HFFc6 (cell line): ENCODE measurements at regions not wholly inside any gene's neighbourhood (a gene's known extent, or its start where the extent isn't known, plus 50 kb on each side); places are given as distances from the start of the nearest gene placed in this dataset.
A peak's percentile ranks its signal among the peaks of the same experiment; 100 is the strongest.

Experiments
- DNase-seq: peaks from one replicate; pipeline ENCODE4 v3.0.0-alpha.2; 2018
- H3K27ac Mint-ChIP-seq: 2 replicates; pipeline ENCODE4 v1.8.0; 2020; ENCODE audit warnings: mild to moderate bottlenecking, mixed read lengths
- H3K27me3 Mint-ChIP-seq: 2 replicates; pipeline ENCODE4 v1.8.0; 2021; ENCODE audit warnings: mild to moderate bottlenecking, moderate library complexity, mixed read lengths; ENCODE audit not compliant: insufficient read depth
- H3K36me3 Mint-ChIP-seq: 2 replicates; pipeline ENCODE4 v1.8.0; 2021; ENCODE audit warnings: low read depth, mixed read lengths
- H3K4me1 Mint-ChIP-seq: 2 replicates; pipeline ENCODE4 v1.8.0; 2020; ENCODE audit warnings: low read depth, mixed read lengths
- H3K4me3 Mint-ChIP-seq: 2 replicates; pipeline ENCODE4 v1.8.0; 2020; ENCODE audit warnings: mild to moderate bottlenecking, moderate library complexity, mixed read lengths
- H3K9me3 Mint-ChIP-seq: 2 replicates; pipeline ENCODE4 v1.8.0; 2020; ENCODE audit warnings: mild to moderate bottlenecking, mixed read lengths
- TF ChIP-seq, protein P1 (sequence below): fragments of 200-600 bp; sonication (generic); IDR thresholded peaks from 2 replicates; pipeline ENCODE4 v1.5.0; 2021; ENCODE audit warnings: antibody characterized with exemption, mild to moderate bottlenecking

- Mint-ChIP-seq H3K4me3 (no peak overlapping the region), H3K27me3 (peaks cover 7% of the 10 kb centered on the region; the same call in 1 of the 2 replicates), H3K36me3 (no peaks in the 10 kb centered on the region), H3K4me1 (peaks cover 62% of the 10 kb centered on the region), H3K27ac (no peak overlapping the region), H3K9me3 (no peaks in the 10 kb centered on the region)
- no peak for DNase-seq
- TF ChIP-seq, protein P1, sequence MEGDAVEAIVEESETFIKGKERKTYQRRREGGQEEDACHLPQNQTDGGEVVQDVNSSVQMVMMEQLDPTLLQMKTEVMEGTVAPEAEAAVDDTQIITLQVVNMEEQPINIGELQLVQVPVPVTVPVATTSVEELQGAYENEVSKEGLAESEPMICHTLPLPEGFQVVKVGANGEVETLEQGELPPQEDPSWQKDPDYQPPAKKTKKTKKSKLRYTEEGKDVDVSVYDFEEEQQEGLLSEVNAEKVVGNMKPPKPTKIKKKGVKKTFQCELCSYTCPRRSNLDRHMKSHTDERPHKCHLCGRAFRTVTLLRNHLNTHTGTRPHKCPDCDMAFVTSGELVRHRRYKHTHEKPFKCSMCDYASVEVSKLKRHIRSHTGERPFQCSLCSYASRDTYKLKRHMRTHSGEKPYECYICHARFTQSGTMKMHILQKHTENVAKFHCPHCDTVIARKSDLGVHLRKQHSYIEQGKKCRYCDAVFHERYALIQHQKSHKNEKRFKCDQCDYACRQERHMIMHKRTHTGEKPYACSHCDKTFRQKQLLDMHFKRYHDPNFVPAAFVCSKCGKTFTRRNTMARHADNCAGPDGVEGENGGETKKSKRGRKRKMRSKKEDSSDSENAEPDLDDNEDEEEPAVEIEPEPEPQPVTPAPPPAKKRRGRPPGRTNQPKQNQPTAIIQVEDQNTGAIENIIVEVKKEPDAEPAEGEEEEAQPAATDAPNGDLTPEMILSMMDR, result no peak
These were observed 73.7 kb downstream of the VEGFA start for GRCh38 chr6:43843669-43844171.

DNA sequence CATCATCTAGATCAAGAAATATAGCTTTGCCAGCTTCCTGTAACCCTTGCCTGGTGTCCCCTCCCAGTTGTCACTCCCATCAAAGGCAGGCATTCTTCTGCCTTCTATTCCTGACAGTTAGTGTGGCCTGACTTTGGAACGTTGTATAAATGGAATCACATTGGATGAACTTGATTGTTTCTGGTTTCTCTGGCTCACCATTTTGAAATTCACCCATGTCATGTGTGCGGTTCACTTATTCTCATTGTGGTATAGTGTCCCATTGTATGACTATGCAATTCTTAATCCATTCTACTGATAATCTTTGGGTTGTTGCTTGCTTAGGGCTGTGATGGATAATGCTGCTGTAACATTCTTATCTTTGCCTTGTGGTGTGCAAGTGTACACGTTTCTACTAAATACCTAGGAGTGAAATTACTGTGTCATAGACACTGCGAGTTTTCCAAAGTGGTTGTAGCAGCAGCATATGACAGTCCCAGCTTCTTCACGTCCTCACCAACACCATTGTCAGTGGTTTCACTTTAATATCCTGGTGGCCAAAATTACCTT, 73.2 kb downstream of the VEGFA start:
- no peak for DNase-seq
- Mint-ChIP-seq H3K27ac (no peak overlapping the region), H3K9me3 (no peaks in the 10 kb centered on the region), H3K4me3 (no peak overlapping the region), H3K4me1 (peaks cover 62% of the 10 kb centered on the region), H3K27me3 (peaks cover 7% of the 10 kb centered on the region; the same call in 1 of the 2 replicates), H3K36me3 (no peaks in the 10 kb centered on the region)
- TF ChIP-seq, protein P1, result no peak

DNA sequence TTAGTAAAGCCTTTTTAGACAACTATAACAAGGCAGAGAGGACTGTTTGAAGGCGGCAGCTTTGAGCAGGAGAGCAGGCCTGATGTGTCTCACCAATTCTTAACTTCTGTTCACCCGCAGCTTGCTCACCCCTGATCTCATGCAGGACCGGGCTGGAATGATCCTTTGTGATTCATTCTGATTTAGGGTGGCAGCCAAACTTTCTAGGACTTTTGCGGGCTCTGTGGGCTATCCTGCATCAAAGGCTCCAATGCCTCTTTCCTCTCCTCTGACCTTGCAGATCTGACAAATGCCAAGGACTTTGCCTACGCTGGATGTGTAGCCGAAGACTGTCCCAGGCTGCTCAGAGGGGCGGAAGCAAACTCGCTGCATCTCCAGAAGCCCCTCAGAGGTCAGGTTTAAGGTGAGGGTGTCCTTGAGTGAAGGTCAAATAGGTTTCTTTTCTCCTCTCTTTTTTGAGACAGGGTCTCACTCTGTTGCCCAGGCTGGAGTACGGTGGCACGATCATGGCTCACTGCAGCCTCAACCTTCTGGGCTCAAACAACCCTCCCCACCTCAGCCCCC, 72.3 kb downstream of the VEGFA start:
- Mint-ChIP-seq H3K4me3 (no peak overlapping the region), H3K27ac (no peak overlapping the region), H3K9me3 (no peaks in the 10 kb centered on the region), H3K4me1 (peaks cover 58% of the 10 kb centered on the region), H3K36me3 (no peaks in the 10 kb centered on the region), H3K27me3 (peaks cover 7% of the 10 kb centered on the region; the same call in 1 of the 2 replicates)
- TF ChIP-seq, protein P1, result no peak
- DNase-seq, result peak; percentile 54

DNA sequence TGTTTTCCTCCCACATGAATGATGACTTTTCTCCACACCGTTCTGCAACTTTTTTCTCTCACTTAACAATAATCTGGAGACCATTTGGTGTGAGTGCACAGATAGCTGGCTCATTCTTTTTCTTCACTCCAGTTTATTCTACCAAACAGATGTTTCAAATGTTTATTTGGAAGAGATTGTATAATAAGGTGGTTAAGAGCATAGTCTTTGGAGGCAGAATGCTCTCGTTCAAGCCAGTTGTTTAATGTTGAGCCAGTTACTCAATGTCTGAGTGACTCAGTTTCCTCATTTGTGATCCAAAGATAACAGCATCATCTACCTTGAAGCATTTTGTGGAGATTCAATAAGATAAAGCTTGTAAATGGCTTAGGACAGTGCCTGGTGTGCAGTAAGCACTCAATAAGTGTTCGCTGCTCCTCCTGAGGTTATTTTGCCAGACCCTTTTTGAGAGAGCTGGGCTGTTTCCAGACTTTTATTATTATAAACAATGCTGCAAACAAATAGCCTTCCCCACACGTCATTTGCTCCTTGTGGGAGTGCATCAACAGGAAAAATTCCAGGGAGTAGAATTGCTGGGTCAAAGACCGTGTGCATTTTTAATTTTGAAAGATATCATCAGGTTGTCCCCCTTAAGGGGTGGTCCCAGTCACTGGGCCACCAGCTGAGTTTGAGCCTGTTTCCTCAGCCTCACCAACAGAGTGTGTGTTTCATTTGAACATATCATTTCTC, 70.6 kb downstream of the VEGFA start:
- Mint-ChIP-seq H3K36me3 (no peaks in the 10 kb centered on the region), H3K9me3 (no peaks in the 10 kb centered on the region), H3K27ac (no peak overlapping the region; the same call in 1 of the 2 replicates), H3K4me3 (no peak overlapping the region), H3K27me3 (peaks cover 7% of the 10 kb centered on the region; the same call in 1 of the 2 replicates), H3K4me1 (peaks cover 61% of the 10 kb centered on the region)
- TF ChIP-seq, protein P1, result no peak
- no peak for DNase-seq

DNA sequence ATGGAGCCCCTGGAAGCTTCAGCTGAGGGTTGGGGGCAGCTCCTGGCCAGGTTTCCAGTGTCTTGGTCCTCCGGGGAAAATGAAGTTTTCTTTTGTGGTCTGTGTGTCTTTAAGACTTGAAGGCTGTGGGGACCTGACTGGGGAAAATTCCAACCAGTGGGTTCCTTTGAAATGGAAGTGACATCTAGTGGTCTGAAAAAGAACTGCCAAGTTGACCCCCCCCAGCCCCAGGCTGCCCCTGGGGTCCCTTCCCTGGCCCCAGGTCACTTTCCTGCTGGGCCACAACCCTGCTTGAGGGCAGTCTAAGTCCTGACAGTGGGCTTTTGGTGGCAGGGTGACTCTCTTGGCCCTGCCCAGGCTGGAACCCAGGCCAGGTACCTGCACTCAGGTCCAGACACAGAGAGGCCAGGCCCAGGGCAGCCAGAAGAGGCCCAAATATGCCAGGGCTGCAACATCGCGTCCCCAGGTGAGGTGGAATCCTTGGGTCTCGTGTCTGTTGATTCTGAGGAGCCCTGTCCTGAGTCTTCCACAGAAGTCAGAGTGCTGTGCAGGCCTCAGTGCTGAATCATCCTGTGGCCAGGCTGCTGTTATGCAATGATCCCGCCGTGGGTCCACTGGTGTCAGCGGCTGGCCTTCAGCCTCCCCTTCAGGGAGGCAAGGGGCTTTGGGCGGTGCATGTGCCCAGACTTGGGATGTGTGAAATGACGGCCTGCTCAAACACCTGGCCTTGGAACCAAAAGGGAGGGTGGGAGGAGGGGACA, 68.4 kb downstream of the VEGFA start:
- 0 out of 2 replicates have a peak overlapping the region, but pooled peaks have one; percentile 13 for H3K4me3 Mint-ChIP-seq

More for the DNA sequence above, 68.4 kb downstream of the VEGFA start:
- DNase-seq, result peak; percentile 65
- Mint-ChIP-seq H3K27ac (peak overlapping the region; percentile 81), H3K36me3 (no peaks in the 10 kb centered on the region), H3K27me3 (0 out of 2 replicates have a peak, but pooled peaks cover under 1% of the 10 kb centered on the region), H3K9me3 (no peaks in the 10 kb centered on the region), H3K4me1 (peaks cover 59% of the 10 kb centered on the region)
- TF ChIP-seq, protein P1, result peak; percentile 79
